Stimulated activated naive B cell treated with anti-CD40 and anti-IgM and Interleukin-4, amounts not matched to agents 10 μg/mL and 1 μg/mL and 100 μg/mL, for 72 hours (primary cell): ENCODE measurements at regions not wholly inside any gene's neighbourhood (a gene's known extent, or its start where the extent isn't known, plus 50 kb on each side); places are given as distances from the start of the nearest gene placed in this dataset.

Experiments used
- ATAC-seq, 2 donors: fragments of 150-1000 bp; cut with Tn5 transposase; replicated peaks; 2 replicates each; pipeline ENCODE4 v1.10.0; 2021; ENCODE audit warnings: moderate library complexity in 1 of 2
- DNase-seq: peaks from one replicate; pipeline ENCODE4 v3.0.0; 2021
- H3K27ac Mint-ChIP-seq: one replicate; pipeline ENCODE4 v1.8.0; 2022; ENCODE audit warnings: mild to moderate bottlenecking, mixed read lengths
- H3K27me3 Mint-ChIP-seq, 2 donors: one replicate each; pipeline ENCODE4 v1.8.0; 2022; ENCODE audit warnings: mixed read lengths in 2 of 2
- H3K36me3 Mint-ChIP-seq, 2 donors: one replicate each; pipeline ENCODE4 v1.8.0; 2022; ENCODE audit warnings: mixed read lengths in 2 of 2, mild to moderate bottlenecking in 1 of 2
- H3K4me1 Mint-ChIP-seq, 2 donors: one replicate each; pipeline ENCODE4 v1.8.0; 2022; ENCODE audit warnings: mixed read lengths in 2 of 2, mild to moderate bottlenecking in 1 of 2
- H3K4me3 Mint-ChIP-seq, 2 donors: one replicate each; pipeline ENCODE4 v1.8.0; 2022; ENCODE audit warnings: mild to moderate bottlenecking in 2 of 2, mixed read lengths in 2 of 2, moderate library complexity in 1 of 2
- H3K9me3 Mint-ChIP-seq, 2 donors: one replicate each; pipeline ENCODE4 v1.8.0; 2022; ENCODE audit warnings: mixed read lengths in 2 of 2, mild to moderate bottlenecking in 1 of 2

GRCh38 chr15:94677202-94677790, 445.9 kb downstream of the MCTP2 start:
- no peak for ATAC-seq
- Mint-ChIP-seq H3K36me3 (no peaks in the 10 kb centered on the region), H3K9me3 (no peaks in the 10 kb centered on the region), H3K27ac (no peak overlapping the region), H3K4me3 (no peak overlapping the region), H3K4me1 (no peaks in the 10 kb centered on the region), H3K27me3 (peaks cover 8 to 13% of the 10 kb centered on the region in 2 donors)
- no peak for DNase-seq

GRCh38 chr15:94682171-94682570, 450.8 kb downstream of the MCTP2 start:
- Mint-ChIP-seq H3K4me1 (no peaks in the 10 kb centered on the region), H3K27me3 (peaks cover 6 to 10% of the 10 kb centered on the region in 2 donors), H3K27ac (no peak overlapping the region), H3K4me3 (no peak overlapping the region), H3K36me3 (no peaks in the 10 kb centered on the region), H3K9me3 (no peaks in the 10 kb centered on the region)
- DNase-seq (no peak), ATAC-seq (no peak)

- Mint-ChIP-seq H3K27ac (no peak overlapping the region), H3K4me3 (no peak overlapping the region), H3K36me3 (no peaks in the 10 kb centered on the region), H3K27me3 (peaks cover 6 to 10% of the 10 kb centered on the region in 2 donors), H3K9me3 (no peaks in the 10 kb centered on the region), H3K4me1 (no peaks in the 10 kb centered on the region)
- DNase-seq: no peak
- no peak for ATAC-seq
Observed at GRCh38 chr15:94683902-94684301, 452.5 kb downstream of the MCTP2 start.

- H3K36me3 Mint-ChIP-seq: no peaks in the 10 kb centered on the region
- DNase-seq (no peak), ATAC-seq (no peak)
- no peak overlapping the region for H3K27ac Mint-ChIP-seq
- no peaks in the 10 kb centered on the region for H3K4me1 Mint-ChIP-seq
- H3K27me3 Mint-ChIP-seq: no peaks in the 10 kb centered on the region
- no peak overlapping the region for H3K4me3 Mint-ChIP-seq
- H3K9me3 Mint-ChIP-seq: peaks cover 0 to 1% of the 10 kb centered on the region in 2 donors
Observed at GRCh38 chr15:94691169-94691568, 459.8 kb downstream of the MCTP2 start.

- no peaks in the 10 kb centered on the region for H3K36me3 Mint-ChIP-seq
- no peak for ATAC-seq
- no peaks in the 10 kb centered on the region for H3K4me1 Mint-ChIP-seq
- H3K27me3 Mint-ChIP-seq: no peaks in the 10 kb centered on the region
- no peak overlapping the region for H3K27ac Mint-ChIP-seq
- DNase-seq: no peak
- no peak overlapping the region for H3K4me3 Mint-ChIP-seq
- H3K9me3 Mint-ChIP-seq: peaks cover 0 to 1% of the 10 kb centered on the region in 2 donors
Observed at GRCh38 chr15:94692710-94693109, 461.3 kb downstream of the MCTP2 start.

- Mint-ChIP-seq H3K27me3 (peaks cover 0 to 11% of the 10 kb centered on the region in 2 donors), H3K9me3 (no peaks in the 10 kb centered on the region), H3K36me3 (no peaks in the 10 kb centered on the region), H3K4me1 (no peaks in the 10 kb centered on the region), H3K4me3 (no peak overlapping the region), H3K27ac (no peak overlapping the region)
- ATAC-seq (no peak), DNase-seq (no peak)
Observed at GRCh38 chr15:94700211-94700610, 468.9 kb downstream of the MCTP2 start.

- Mint-ChIP-seq H3K4me3 (no peak overlapping the region), H3K9me3 (no peaks in the 10 kb centered on the region)
Observed at GRCh38 chr15:94701281-94701985, 470.1 kb downstream of the MCTP2 start.

GRCh38 chr15:94703596-94703995, 472.2 kb downstream of the MCTP2 start:
- no peak for DNase-seq
- Mint-ChIP-seq H3K27ac (no peak overlapping the region), H3K36me3 (no peaks in the 10 kb centered on the region), H3K9me3 (peaks cover 0 to 1% of the 10 kb centered on the region in 2 donors), H3K27me3 (peaks cover 0 to 11% of the 10 kb centered on the region in 2 donors), H3K4me3 (no peak overlapping the region), H3K4me1 (no peaks in the 10 kb centered on the region)
- no peak for ATAC-seq

More at GRCh38 chr15:94701281-94701985, 470.1 kb downstream of the MCTP2 start:
- Mint-ChIP-seq H3K27ac (no peak overlapping the region), H3K36me3 (no peaks in the 10 kb centered on the region), H3K27me3 (peaks cover 0 to 11% of the 10 kb centered on the region in 2 donors), H3K4me1 (no peaks in the 10 kb centered on the region)
- ATAC-seq (no peak), DNase-seq (no peak)

- DNase-seq: no peak
- ATAC-seq: no peak
Observed at GRCh38 chr15:94704421-94704820, 473.1 kb downstream of the MCTP2 start.

GRCh38 chr15:94704946-94705345, 473.6 kb downstream of the MCTP2 start:
- no peaks in the 10 kb centered on the region for H3K36me3 Mint-ChIP-seq
- no peaks in the 10 kb centered on the region for H3K4me1 Mint-ChIP-seq
- no peak overlapping the region for H3K27ac Mint-ChIP-seq
- DNase-seq (no peak), ATAC-seq (no peak)
- H3K27me3 Mint-ChIP-seq: peaks cover 0 to 11% of the 10 kb centered on the region in 2 donors
- H3K9me3 Mint-ChIP-seq: peaks cover 0 to 1% of the 10 kb centered on the region in 2 donors
- no peak overlapping the region for H3K4me3 Mint-ChIP-seq

More at GRCh38 chr15:94704421-94704820, 473.1 kb downstream of the MCTP2 start:
- no peak overlapping the region for H3K27ac Mint-ChIP-seq
- no peaks in the 10 kb centered on the region for H3K4me1 Mint-ChIP-seq
- no peaks in the 10 kb centered on the region for H3K36me3 Mint-ChIP-seq
- H3K9me3 Mint-ChIP-seq: peaks cover 0 to 1% of the 10 kb centered on the region in 2 donors
- no peak overlapping the region for H3K4me3 Mint-ChIP-seq
- H3K27me3 Mint-ChIP-seq: peaks cover 0 to 11% of the 10 kb centered on the region in 2 donors

GRCh38 chr15:94709319-94709718, 478.0 kb downstream of the MCTP2 start:
- Mint-ChIP-seq H3K36me3 (no peaks in the 10 kb centered on the region), H3K4me3 (no peak overlapping the region), H3K27me3 (peaks cover 4 to 5% of the 10 kb centered on the region in 2 donors), H3K27ac (no peak overlapping the region), H3K4me1 (no peaks in the 10 kb centered on the region), H3K9me3 (peaks cover 0 to 1% of the 10 kb centered on the region in 2 donors)
- DNase-seq (no peak), ATAC-seq (no peak)

GRCh38 chr15:94722024-94722636, 490.8 kb downstream of the MCTP2 start:
- H3K27ac Mint-ChIP-seq: no peak overlapping the region
- peaks cover 0 to 12% of the 10 kb centered on the region in 2 donors for H3K27me3 Mint-ChIP-seq
- ATAC-seq (no peak), DNase-seq (no peak)
- no peaks in the 10 kb centered on the region for H3K36me3 Mint-ChIP-seq
- H3K4me1 Mint-ChIP-seq: no peaks in the 10 kb centered on the region
- H3K4me3 Mint-ChIP-seq: no peak overlapping the region
- H3K9me3 Mint-ChIP-seq: peaks cover 0 to 1% of the 10 kb centered on the region in 2 donors

- H3K27ac Mint-ChIP-seq: no peak overlapping the region
- peaks cover 4 to 12% of the 10 kb centered on the region in 2 donors for H3K27me3 Mint-ChIP-seq
- no peaks in the 10 kb centered on the region for H3K36me3 Mint-ChIP-seq
- no peak for DNase-seq
- peaks cover 0 to 1% of the 10 kb centered on the region in 2 donors for H3K9me3 Mint-ChIP-seq
- peaks cover 0 to 3% of the 10 kb centered on the region in 2 donors for H3K4me1 Mint-ChIP-seq
- H3K4me3 Mint-ChIP-seq: no peak overlapping the region
- no peak for ATAC-seq
Observed at GRCh38 chr15:94723801-94724200, 492.4 kb downstream of the MCTP2 start.

GRCh38 chr15:94731286-94731685, 499.9 kb downstream of the MCTP2 start:
- no peak overlapping the region for H3K27ac Mint-ChIP-seq
- H3K36me3 Mint-ChIP-seq: no peaks in the 10 kb centered on the region
- no peak overlapping the region for H3K4me3 Mint-ChIP-seq
- peaks cover 0 to 3% of the 10 kb centered on the region in 2 donors for H3K4me1 Mint-ChIP-seq
- peaks cover 2 to 4% of the 10 kb centered on the region in 2 donors for H3K27me3 Mint-ChIP-seq
- no peak for ATAC-seq
- no peaks in the 10 kb centered on the region for H3K9me3 Mint-ChIP-seq
- no peak for DNase-seq

- Mint-ChIP-seq H3K4me1 (no peaks in the 10 kb centered on the region), H3K36me3 (no peaks in the 10 kb centered on the region), H3K27ac (no peak overlapping the region), H3K27me3 (no peaks in the 10 kb centered on the region), H3K4me3 (no peak overlapping the region), H3K9me3 (no peaks in the 10 kb centered on the region)
- ATAC-seq: no peak
- DNase-seq: no peak
Observed at GRCh38 chr15:94734460-94734859, 503.1 kb downstream of the MCTP2 start.
